Astrocyte (in vitro differentiated cells and primary cell): ENCODE measurements at regions not wholly inside any gene's neighbourhood (a gene's known extent, or its start where the extent isn't known, plus 50 kb on each side); places are given as distances from the start of the nearest gene placed in this dataset.

Experiments
- EZH2 ChIP-seq: IDR thresholded peaks from 2 replicates; pipeline ENCODE4 v1.6.1; 2012; ENCODE audit warnings: mild to moderate bottlenecking, low read length, inconsistent platforms; ENCODE audit not compliant: insufficient read depth
- TF ChIP-seq, protein P1 (sequence below): IDR thresholded peaks from 2 replicates; pipeline ENCODE4 v1.5.1; 2011; ENCODE audit warnings: low read depth, mild to moderate bottlenecking, inconsistent platforms, low read length, moderate library complexity; ENCODE audit not compliant: insufficient read depth

DNA sequence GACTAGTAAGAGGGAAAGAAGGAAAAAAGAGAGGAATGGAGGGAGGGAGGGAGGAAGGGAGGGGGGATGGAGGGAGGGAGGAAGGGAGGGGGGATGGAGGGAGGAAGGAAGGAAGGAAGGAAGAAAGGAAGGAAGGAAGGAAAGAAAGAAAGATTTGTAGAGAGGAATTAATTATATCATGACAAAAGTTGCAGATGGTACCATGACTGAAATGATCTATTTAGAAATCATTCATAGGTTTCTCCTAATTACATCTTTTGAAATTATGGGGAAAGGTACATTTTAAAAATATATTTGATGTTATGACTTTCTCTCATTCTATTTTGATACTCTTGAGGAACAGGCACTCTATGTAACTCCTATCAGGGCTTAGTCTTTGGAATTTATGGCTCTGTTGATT is 236.2 kb upstream of the BTG1 start:
- TF ChIP-seq, protein P1, sequence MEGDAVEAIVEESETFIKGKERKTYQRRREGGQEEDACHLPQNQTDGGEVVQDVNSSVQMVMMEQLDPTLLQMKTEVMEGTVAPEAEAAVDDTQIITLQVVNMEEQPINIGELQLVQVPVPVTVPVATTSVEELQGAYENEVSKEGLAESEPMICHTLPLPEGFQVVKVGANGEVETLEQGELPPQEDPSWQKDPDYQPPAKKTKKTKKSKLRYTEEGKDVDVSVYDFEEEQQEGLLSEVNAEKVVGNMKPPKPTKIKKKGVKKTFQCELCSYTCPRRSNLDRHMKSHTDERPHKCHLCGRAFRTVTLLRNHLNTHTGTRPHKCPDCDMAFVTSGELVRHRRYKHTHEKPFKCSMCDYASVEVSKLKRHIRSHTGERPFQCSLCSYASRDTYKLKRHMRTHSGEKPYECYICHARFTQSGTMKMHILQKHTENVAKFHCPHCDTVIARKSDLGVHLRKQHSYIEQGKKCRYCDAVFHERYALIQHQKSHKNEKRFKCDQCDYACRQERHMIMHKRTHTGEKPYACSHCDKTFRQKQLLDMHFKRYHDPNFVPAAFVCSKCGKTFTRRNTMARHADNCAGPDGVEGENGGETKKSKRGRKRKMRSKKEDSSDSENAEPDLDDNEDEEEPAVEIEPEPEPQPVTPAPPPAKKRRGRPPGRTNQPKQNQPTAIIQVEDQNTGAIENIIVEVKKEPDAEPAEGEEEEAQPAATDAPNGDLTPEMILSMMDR = no peak
- no peak for TF ChIP-seq EZH2
